EH (cell line): ENCODE measurements at regions not wholly inside any gene's neighbourhood (a gene's known extent, or its start where the extent isn't known, plus 50 kb on each side); places are given as distances from the start of the nearest gene placed in this dataset.
"Not testable (repeated sequence)": the region's sequence is repeated elsewhere in the genome, so short reads cannot be mapped to it uniquely, and the experiment has no call there.

ENCODE experiments used
- DNase-seq: peaks from one replicate; pipeline ENCODE4 v3.0.0-alpha.2; 2015; ENCODE audit warnings: low read depth

GRCh38 chr13:33415822-33416221, 130.3 kb upstream of the STARD13 start:
- DNase-seq: no peak

GRCh38 chr13:33418224-33418953, 132.8 kb upstream of the STARD13 start:
- not testable (repeated sequence) for DNase-seq

DNA sequence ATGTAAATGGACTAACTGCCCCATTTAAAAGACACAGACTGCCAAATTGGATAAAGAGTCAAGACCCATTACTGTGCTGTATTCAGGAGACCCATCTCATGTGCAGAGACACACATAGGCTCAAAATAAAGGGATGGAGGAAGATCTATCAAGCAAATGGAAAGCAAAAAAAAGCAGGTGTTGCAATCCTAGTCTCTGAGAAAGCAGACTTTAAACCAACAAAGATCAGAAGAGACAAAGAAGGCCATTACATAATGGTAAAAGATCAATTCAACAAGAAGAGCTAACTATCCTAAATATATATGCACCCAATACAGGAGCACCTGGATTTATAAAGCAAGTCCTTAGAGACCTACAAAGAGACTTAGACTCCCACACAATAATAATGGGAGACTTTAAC, 134.6 kb upstream of the STARD13 start:
- not testable (repeated sequence) for DNase-seq

GRCh38 chr13:33426131-33426530, 140.6 kb upstream of the STARD13 start:
- DNase-seq: no peak

- no peak for DNase-seq
These were observed 147.8 kb upstream of the STARD13 start for GRCh38 chr13:33433316-33433715.

DNA sequence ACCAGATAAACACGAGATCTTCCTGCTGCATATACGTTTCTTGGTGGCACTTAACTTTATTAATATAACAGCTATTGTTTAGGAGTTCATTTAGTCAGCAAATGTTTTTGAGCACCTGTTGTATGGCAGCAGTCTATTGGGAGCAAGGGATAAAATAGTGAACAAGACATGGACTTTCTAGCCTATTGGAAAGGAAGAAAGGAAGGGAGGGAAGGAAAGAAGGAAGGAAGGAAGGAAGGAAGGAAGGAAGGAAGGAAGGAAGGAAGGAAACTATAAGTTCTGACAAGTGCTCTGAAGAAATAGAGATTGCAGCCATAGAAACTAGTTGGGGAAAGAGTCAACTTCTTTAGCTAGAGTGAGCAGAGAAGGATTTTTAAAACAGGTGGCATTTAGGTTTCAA, 149.1 kb upstream of the STARD13 start:
- no peak for DNase-seq

GRCh38 chr13:33435207-33435606, 149.7 kb upstream of the STARD13 start:
- DNase-seq: no peak

DNA sequence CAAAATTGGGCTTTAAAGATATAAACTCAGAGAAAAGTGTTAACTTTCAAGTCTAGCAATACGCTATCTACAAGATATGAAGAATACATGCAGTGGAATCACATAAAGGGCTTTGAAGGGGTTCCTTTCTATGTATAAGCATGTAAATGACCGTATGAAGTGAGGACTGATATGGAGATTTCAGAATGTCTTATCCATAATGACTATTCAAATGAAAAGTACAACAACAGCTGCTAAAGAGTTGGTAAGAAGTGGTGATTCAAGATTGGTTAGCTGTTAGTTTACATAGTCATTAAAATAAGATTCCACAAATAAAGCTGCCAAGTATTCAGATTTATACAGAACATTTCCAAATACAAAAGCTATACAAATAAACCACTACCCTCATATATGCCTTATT, 153.4 kb upstream of the STARD13 start:
- no peak for DNase-seq

- peak; percentile 37 for DNase-seq
These were observed 155.5 kb upstream of the STARD13 start for GRCh38 chr13:33441015-33441414.

GRCh38 chr13:33445024-33445423, 159.5 kb upstream of the STARD13 start:
- no peak for DNase-seq

GRCh38 chr13:33445476-33445875, 159.9 kb upstream of the STARD13 start:
- DNase-seq: no peak

- peak; percentile 79 for DNase-seq
These were observed 161.5 kb upstream of the STARD13 start for GRCh38 chr13:33446821-33447725.

GRCh38 chr13:33448889-33449288, 163.3 kb upstream of the STARD13 start:
- DNase-seq: no peak

DNA sequence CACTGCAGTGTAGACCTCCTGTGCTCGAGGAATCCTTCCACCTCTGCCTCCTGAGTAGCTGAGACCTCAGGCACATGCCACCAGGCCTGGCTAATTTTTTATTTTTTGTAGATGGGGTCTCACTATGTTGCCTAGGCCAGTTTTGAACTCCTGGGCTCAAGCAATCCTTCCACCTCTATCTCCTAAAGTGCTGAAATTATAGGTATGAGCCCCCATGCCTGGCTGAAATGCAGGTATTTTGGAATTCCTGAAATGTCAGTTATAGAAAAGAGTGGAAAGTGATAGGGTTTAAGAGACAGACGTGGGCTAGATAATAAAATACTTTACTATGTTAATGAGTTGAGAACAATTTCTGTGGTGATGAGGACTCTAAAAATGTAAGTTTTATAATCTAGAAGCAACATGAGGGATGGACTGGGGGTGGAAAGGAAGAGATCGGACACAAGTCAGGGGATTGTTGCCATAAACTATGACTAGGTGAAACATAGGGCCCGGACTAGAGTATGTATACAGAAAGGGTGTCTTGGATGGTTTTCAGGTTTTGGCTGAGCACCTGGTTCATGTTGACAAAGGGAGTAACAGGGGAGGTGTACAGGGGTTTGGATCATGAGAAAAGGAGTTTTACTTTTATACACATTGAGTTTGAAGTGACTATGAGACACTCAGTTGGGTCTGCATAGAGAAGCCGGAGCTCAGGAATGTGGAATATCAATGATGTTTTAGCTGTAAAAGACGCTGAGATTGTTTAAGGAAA, 165.6 kb upstream of the STARD13 start:
- DNase-seq: no peak

DNA sequence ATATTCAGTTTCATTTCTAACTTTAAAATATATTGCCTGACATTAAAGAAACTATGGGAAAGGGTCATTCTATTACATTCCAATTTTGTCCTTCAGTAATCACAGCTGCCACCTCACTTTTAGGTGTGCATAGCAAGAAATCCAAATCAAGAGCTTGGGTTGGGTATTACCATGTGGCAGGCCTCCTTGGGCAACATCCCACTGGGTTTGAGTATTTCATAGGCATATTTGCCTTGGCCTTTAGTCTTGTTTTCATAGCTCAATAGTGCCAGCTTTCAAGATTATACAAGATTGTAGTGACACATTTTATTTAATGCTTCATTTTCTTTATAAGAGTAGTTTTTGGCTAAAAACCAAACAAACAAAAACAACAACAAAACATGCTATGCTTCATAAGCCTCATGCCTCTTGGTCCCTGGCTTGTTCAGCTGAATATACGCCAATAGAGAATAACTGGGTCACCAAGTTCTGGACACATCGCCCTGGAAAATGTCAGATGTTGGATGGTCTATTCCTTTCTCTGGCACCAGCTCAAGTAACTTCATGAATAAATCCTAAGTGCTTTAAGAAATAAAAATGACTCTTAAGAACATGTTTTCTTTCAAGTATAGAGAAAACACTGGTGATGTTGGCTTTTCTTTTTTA, 167.4 kb upstream of the STARD13 start:
- no peak for DNase-seq

- DNase-seq: peak; percentile 68
These were observed 168.4 kb upstream of the STARD13 start for GRCh38 chr13:33453936-33454335.

GRCh38 chr13:33454844-33455705, 169.5 kb upstream of the STARD13 start:
- peak; percentile 94 for DNase-seq

DNA sequence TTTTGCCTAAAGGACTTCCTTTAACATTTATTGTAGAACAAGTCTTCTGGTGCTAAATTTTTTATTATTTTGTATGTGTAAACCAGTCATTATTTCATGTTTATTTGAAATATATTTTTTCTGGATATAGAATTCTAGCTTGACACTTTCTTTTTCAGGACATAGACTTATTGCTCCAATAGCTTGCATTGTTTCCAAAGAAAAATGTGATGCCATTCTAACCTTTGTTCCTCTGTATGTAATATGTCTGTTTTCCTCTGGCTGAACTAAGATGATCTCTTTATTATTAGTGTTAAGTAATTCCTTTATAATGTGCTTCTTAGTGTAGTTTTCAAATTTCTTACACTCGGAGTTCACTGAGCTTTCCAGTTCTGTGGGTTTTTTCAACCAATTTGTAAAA, 174.1 kb upstream of the STARD13 start:
- no peak for DNase-seq

DNA sequence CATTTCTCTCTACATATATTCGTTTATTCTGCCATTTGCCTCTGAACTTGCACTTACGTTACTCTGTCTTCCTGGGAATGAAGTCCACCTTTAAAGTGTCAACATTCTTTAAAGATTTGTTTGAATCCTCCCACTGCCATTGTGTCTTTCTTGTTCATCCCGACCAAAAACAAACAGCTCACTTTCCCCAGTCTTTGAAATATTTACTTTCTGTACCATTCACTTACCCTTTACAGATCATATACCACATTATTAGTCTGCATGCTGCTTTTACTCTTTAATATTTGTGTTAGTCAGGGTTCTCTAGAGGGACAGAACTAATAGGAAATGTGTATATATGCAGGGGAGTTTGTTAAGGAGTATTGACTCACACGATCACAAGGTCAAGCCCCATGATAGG, 176.6 kb upstream of the STARD13 start:
- no peak for DNase-seq

DNA sequence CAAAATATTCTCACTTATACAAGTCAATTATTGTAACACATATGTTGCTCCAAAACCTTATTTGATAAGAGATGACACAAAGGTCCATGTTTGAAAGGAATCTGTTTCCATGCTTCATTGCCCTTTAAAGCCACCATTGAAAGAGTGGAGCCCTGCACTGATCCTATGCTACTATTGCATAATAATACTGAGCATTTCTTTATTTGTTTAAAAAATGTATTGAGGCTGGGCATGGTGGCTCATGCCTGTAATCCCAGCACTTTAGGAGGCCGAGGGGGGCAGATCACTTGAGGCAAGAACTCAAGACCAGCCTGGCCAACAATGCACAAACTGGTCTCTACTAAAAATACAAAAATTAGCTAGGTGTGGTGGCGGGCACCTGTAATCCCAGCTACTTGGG, 178.8 kb upstream of the STARD13 start:
- DNase-seq: no peak

DNA sequence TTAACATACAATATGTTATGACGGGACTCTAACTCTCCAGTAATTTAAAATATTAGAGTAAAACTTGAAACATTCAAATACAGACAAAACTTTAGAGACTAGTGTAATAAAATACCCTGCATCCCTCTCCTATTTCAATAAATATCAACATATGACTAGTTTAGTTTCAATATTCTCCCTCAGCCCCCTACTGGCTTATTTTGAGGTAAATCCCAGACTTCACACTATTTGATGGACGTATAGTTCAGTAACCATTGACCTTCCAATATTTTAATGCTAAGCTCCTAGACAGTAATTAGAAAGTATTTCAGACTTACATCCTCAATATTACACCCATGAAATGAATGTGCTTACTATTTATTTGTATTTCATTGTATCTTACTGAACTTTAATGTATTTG, 180.7 kb upstream of the STARD13 start:
- no peak for DNase-seq
